HG03097 (cell line): ENCODE measurements at regions not wholly inside any gene's neighbourhood (a gene's known extent, or its start where the extent isn't known, plus 50 kb on each side); places are given as distances from the start of the nearest gene placed in this dataset.

ENCODE experiments used
- ATAC-seq: cut with Tn5 transposase; IDR thresholded peaks from one replicate; pipeline ENCODE4 v1.9.1; 2021; ENCODE audit not compliant: unreplicated experiment, low FRiP score

- ATAC-seq = peak; percentile 89
These were observed 65.8 kb upstream of the LEKR1 start for GRCh38 chr3:156760333-156760732.

- ATAC-seq = no peak
These were observed 65.1 kb upstream of the LEKR1 start for GRCh38 chr3:156761007-156761406.

- ATAC-seq = no peak
These were observed 64.3 kb upstream of the LEKR1 start for GRCh38 chr3:156761713-156762451.

- ATAC-seq = no peak
These were observed 63.4 kb upstream of the LEKR1 start for GRCh38 chr3:156762631-156763185.

GRCh38 chr3:156763386-156763785, 62.8 kb upstream of the LEKR1 start:
- no peak for ATAC-seq

- ATAC-seq = no peak
These were observed 62.0 kb upstream of the LEKR1 start for GRCh38 chr3:156763931-156764720.

- no peak for ATAC-seq
These were observed 61.4 kb upstream of the LEKR1 start for GRCh38 chr3:156764751-156765150.

- no peak for ATAC-seq
These were observed 57.8 kb upstream of the LEKR1 start for GRCh38 chr3:156768390-156768789.

GRCh38 chr3:156769721-156770654, 56.2 kb upstream of the LEKR1 start:
- ATAC-seq = no peak

- no peak for ATAC-seq
These were observed 55.3 kb upstream of the LEKR1 start for GRCh38 chr3:156770699-156771414.

- ATAC-seq = no peak
These were observed 53.5 kb upstream of the LEKR1 start for GRCh38 chr3:156772588-156773206.

- ATAC-seq = no peak
These were observed 50.1 kb upstream of the LEKR1 start for GRCh38 chr3:156776031-156776430.
